Loucy (cell line): ENCODE measurements at regions not wholly inside any gene's neighbourhood (a gene's known extent, or its start where the extent isn't known, plus 50 kb on each side); places are given as distances from the start of the nearest gene placed in this dataset.
"Not testable (repeated sequence)": the region's sequence is repeated elsewhere in the genome, so short reads cannot be mapped to it uniquely, and the experiment has no call there.

Experiments used
- H2AFZ ChIP-seq: fragments of 200-600 bp; sonication (generic); 2 replicates; pipeline ENCODE4 v1.6.0; 2016; ENCODE audit warnings: antibody characterized with exemption, mild to moderate bottlenecking, low read length, moderate library complexity
- H3F3A ChIP-seq: fragments of 200-600 bp; 2 replicates; pipeline ENCODE4 v1.6.0; 2016; ENCODE audit warnings: antibody characterized with exemption, low read depth, mild to moderate bottlenecking
- H3K27me3 ChIP-seq: fragments of 200-600 bp; sonication (generic); 2 replicates; pipeline ENCODE4 v1.6.1; 2014; ENCODE audit warnings: low read length, mild to moderate bottlenecking; ENCODE audit not compliant: insufficient read depth, poor library complexity, severe bottlenecking
- H3K36me3 ChIP-seq: fragments of 200-600 bp; sonication (generic); 2 replicates; pipeline ENCODE4 v1.6.1; 2016; ENCODE audit warnings: low read length; ENCODE audit not compliant: insufficient read depth
- H3K4me1 ChIP-seq: fragments of 200-600 bp; sonication (generic); 2 replicates; pipeline ENCODE4 v1.5.1; 2014; ENCODE audit warnings: low read length, mild to moderate bottlenecking; ENCODE audit not compliant: insufficient read depth, poor library complexity, severe bottlenecking
- H3K4me2 ChIP-seq: fragments of 200-600 bp; sonication (generic); 2 replicates; pipeline ENCODE4 v1.6.0; 2014; ENCODE audit warnings: antibody characterized with exemption, low read length, low read depth, mild to moderate bottlenecking; ENCODE audit not compliant: poor library complexity, severe bottlenecking
- H3K4me3 ChIP-seq: fragments of 200-600 bp; sonication (generic); 2 replicates; pipeline ENCODE4 v1.5.1; 2014; ENCODE audit warnings: low read length, mild to moderate bottlenecking, mixed read lengths; ENCODE audit not compliant: poor library complexity, severe bottlenecking
- H3K79me2 ChIP-seq: fragments of 200-600 bp; sonication (generic); 2 replicates; pipeline ENCODE4 v1.6.1; 2014; ENCODE audit warnings: low read length; ENCODE audit not compliant: insufficient read depth
- H3K9ac ChIP-seq: fragments of 200-600 bp; sonication (generic); 2 replicates; pipeline ENCODE4 v1.6.0; 2014; ENCODE audit warnings: mild to moderate bottlenecking, low read depth, low read length, moderate library complexity; ENCODE audit not compliant: poor library complexity, severe bottlenecking
- H3K9me2 ChIP-seq: fragments of 200-600 bp; sonication (generic); replicated peaks from 2 replicates; pipeline ENCODE4 v1.6.1; 2016; ENCODE audit warnings: low read depth, low read length, mixed read lengths
- H3K9me3 ChIP-seq: fragments of 200-600 bp; sonication (generic); 2 replicates; pipeline ENCODE4 v1.6.1; 2014; ENCODE audit warnings: mild to moderate bottlenecking, antibody characterized with exemption, low read length, low read depth; ENCODE audit not compliant: insufficient read depth
- H4K20me1 ChIP-seq: fragments of 200-600 bp; sonication (generic); 2 replicates; pipeline ENCODE4 v1.6.0; 2014; ENCODE audit warnings: antibody characterized with exemption, low read length, mild to moderate bottlenecking; ENCODE audit not compliant: insufficient read depth, poor library complexity, severe bottlenecking
- CTCF ChIP-seq: fragments of 200-600 bp; sonication (generic); conservative IDR thresholded peaks from 2 replicates; pipeline ENCODE4 v1.5.1; 2014; ENCODE audit warnings: mild to moderate bottlenecking, antibody characterized with exemption, low read length
- EZH2phosphoT487 ChIP-seq: fragments of 200-600 bp; IDR thresholded peaks from 2 replicates; pipeline ENCODE4 v1.6.1; 2018; ENCODE audit warnings: antibody characterized with exemption, mild to moderate bottlenecking, moderate library complexity, borderline replicate concordance

DNA sequence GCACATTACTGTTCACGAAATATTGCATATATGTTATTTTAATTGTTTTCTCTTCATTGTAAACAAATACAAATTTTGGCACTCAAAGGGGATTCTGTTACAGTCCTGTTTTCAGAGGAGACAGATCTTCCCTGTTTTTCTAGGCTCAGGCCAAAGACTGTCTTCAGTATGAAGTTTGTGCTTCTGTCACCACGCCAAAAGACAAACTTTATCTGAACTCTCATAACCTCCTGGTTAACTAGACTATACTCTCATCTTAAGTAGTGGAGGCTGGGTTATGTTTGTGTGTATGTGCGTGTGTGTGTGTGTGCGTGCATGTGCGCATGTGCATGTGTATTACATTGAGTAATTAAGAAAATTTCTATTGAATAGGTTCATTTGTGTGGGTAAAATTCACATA, 676.8 kb upstream of the HS3ST1 start:
- no peaks in the 10 kb centered on the region for H3K36me3 ChIP-seq
- H3K4me2 ChIP-seq, result no peak overlapping the region
- no peak overlapping the region for H3K9ac ChIP-seq
- H3K79me2 ChIP-seq, result no peaks in the 10 kb centered on the region
- H2AFZ ChIP-seq, result no peak overlapping the region
- H3K27me3 ChIP-seq, result no peaks in the 10 kb centered on the region
- H3K9me2 ChIP-seq, result no peaks in the 10 kb centered on the region
- H4K20me1 ChIP-seq, result no peaks in the 10 kb centered on the region
- H3K4me1 ChIP-seq, result no peaks in the 10 kb centered on the region
- H3F3A ChIP-seq, result no peaks in the 10 kb centered on the region
- no peaks in the 10 kb centered on the region for H3K9me3 ChIP-seq
- H3K4me3 ChIP-seq, result no peak overlapping the region
- TF ChIP-seq CTCF (no peak), EZH2phosphoT487 (no peak)

DNA sequence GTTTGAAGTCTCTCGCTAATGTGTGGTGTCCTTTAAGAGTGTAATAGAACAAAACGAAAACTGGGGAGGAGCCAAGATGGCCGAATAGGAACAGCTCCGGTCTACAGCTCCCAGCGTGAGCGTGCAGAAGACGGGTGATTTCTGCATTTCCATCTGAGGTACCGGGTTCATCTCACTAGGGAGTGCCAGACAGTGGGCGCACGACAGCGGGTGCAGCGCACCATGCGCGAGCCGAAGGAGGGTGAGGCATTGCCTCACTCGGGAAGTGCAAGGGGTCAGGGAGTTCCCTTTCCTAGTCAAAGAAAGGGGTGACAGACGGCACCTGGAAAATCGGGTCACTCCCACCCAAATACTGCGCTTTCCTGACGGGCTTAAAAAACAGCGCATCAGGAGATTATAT, 661.2 kb upstream of the HS3ST1 start:
- not testable (repeated sequence) for H3K27me3 ChIP-seq, H3K4me1 ChIP-seq, H3K9ac ChIP-seq, H3K4me2 ChIP-seq, H3K36me3 ChIP-seq, H3K79me2 ChIP-seq, H3K9me2 ChIP-seq, H3K4me3 ChIP-seq, H2AFZ ChIP-seq, H3F3A ChIP-seq, H4K20me1 ChIP-seq, H3K9me3 ChIP-seq

DNA sequence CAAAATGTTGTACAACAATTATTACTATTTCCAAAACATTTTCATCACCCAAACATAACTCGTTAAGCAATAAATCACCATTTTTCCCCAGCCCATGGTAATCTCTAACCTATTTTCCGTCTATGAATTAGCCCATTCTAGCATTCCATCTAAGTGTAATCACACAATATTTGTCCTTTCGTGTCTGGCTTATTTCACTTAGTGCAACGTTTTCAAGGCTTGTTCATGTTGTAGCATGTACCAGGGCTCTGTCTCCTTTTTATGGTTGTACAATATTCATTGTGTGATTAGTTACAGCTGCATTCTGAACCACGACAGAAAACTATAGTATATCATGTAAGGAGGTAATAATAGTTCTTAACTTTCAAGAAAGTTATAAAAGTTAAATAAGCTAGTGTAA, 656.0 kb upstream of the HS3ST1 start:
- no peak overlapping the region for H3K9ac ChIP-seq
- no peak overlapping the region for H2AFZ ChIP-seq
- no peaks in the 10 kb centered on the region for H4K20me1 ChIP-seq
- H3K4me3 ChIP-seq, result no peak overlapping the region
- no peaks in the 10 kb centered on the region for H3K36me3 ChIP-seq
- no peaks in the 10 kb centered on the region for H3F3A ChIP-seq
- no peaks in the 10 kb centered on the region for H3K9me2 ChIP-seq
- no peak overlapping the region for H3K4me2 ChIP-seq
- H3K9me3 ChIP-seq, result no peaks in the 10 kb centered on the region; the same call in 1 of the 2 replicates
- no peak for TF ChIP-seq EZH2phosphoT487
- TF ChIP-seq CTCF, result no peak
- no peaks in the 10 kb centered on the region for H3K4me1 ChIP-seq
- no peaks in the 10 kb centered on the region for H3K79me2 ChIP-seq
- no peaks in the 10 kb centered on the region for H3K27me3 ChIP-seq

GRCh38 chr4:12071316-12071715, 642.6 kb upstream of the HS3ST1 start:
- Histone ChIP-seq H3K36me3 (no peaks in the 10 kb centered on the region), H3K4me1 (no peaks in the 10 kb centered on the region), H3K4me3 (no peak overlapping the region), H3F3A (no peaks in the 10 kb centered on the region), H3K79me2 (no peaks in the 10 kb centered on the region), H3K9me3 (no peaks in the 10 kb centered on the region), H4K20me1 (no peaks in the 10 kb centered on the region), H3K4me2 (no peak overlapping the region), H3K27me3 (no peaks in the 10 kb centered on the region), H3K9me2 (no peaks in the 10 kb centered on the region), H3K9ac (no peak overlapping the region), H2AFZ (no peak overlapping the region)
- TF ChIP-seq EZH2phosphoT487, result no peak
- no peak for TF ChIP-seq CTCF
